ENCODE measurements at regions not wholly inside any gene's neighbourhood (a gene's known extent, or its start where the extent isn't known, plus 50 kb on each side); places are given as distances from the start of the nearest gene placed in this dataset.

GRCh38 chr10:106467506-106467905 is 697.0 kb downstream of the SORCS1 start:
- DNase-seq (ENCODE audit: low read depth), result no peak

- no peak for DNase-seq (ENCODE audit: low read depth)
Observed at GRCh38 chr10:106457522-106457921, 707.0 kb downstream of the SORCS1 start.

- DNase-seq (ENCODE audit: low read depth), result no peak
Observed at GRCh38 chr10:106454233-106454632, 710.3 kb downstream of the SORCS1 start.

GRCh38 chr10:106450966-106451365 is 713.5 kb downstream of the SORCS1 start:
- DNase-seq (ENCODE audit: low read depth), result no peak

- no peak for DNase-seq (ENCODE audit: low read depth)
Observed at GRCh38 chr10:106446920-106447319, 717.6 kb downstream of the SORCS1 start.

- no peak for DNase-seq (ENCODE audit: low read depth)
Observed at GRCh38 chr10:106442223-106442622, 722.3 kb downstream of the SORCS1 start.

GRCh38 chr10:106440767-106441166 is 723.7 kb downstream of the SORCS1 start:
- DNase-seq (ENCODE audit: low read depth), result no peak

GRCh38 chr10:106440355-106440754 is 724.2 kb downstream of the SORCS1 start:
- DNase-seq (ENCODE audit: low read depth), result peak; percentile 21

GRCh38 chr10:106439366-106439765 is 725.1 kb downstream of the SORCS1 start:
- DNase-seq (ENCODE audit: low read depth), result no peak

GRCh38 chr10:106438386-106438785 is 726.1 kb downstream of the SORCS1 start:
- no peak for DNase-seq (ENCODE audit: low read depth)

- peak; percentile 84 for DNase-seq (ENCODE audit: low read depth)
Observed at GRCh38 chr10:106436123-106436715, 728.3 kb downstream of the SORCS1 start.

- DNase-seq (ENCODE audit: low read depth), result no peak
Observed at GRCh38 chr10:106435081-106435480, 729.4 kb downstream of the SORCS1 start.

- DNase-seq (ENCODE audit: low read depth), result no peak
Observed at GRCh38 chr10:106424981-106425380, 739.5 kb downstream of the SORCS1 start.

- DNase-seq (ENCODE audit: low read depth), result peak; percentile 15
Observed at GRCh38 chr10:106424054-106424453, 740.5 kb downstream of the SORCS1 start.

- DNase-seq (ENCODE audit: low read depth), result no peak
Observed at GRCh38 chr10:106410331-106410730, 754.2 kb downstream of the SORCS1 start.

GRCh38 chr10:106405141-106405540 is 759.4 kb downstream of the SORCS1 start:
- DNase-seq (ENCODE audit: low read depth), result no peak

- no peak for DNase-seq (ENCODE audit: low read depth)
Observed at GRCh38 chr10:106402458-106402857, 762.0 kb downstream of the SORCS1 start.

GRCh38 chr10:106401967-106402366 is 762.5 kb downstream of the SORCS1 start:
- DNase-seq (ENCODE audit: low read depth), result no peak

GRCh38 chr10:106401161-106401560 is 763.3 kb downstream of the SORCS1 start:
- peak; percentile 7 for DNase-seq (ENCODE audit: low read depth)

- DNase-seq (ENCODE audit: low read depth), result no peak
Observed at GRCh38 chr10:106399112-106399511, 765.4 kb downstream of the SORCS1 start.

GRCh38 chr10:106396192-106396591 is 768.3 kb downstream of the SORCS1 start:
- no peak for DNase-seq (ENCODE audit: low read depth)

- DNase-seq (ENCODE audit: low read depth), result peak; percentile 71
Observed at GRCh38 chr10:106395041-106395749, 769.3 kb downstream of the SORCS1 start.

GRCh38 chr10:106392778-106393177 is 771.7 kb downstream of the SORCS1 start:
- no peak for DNase-seq (ENCODE audit: low read depth)

- no peak for DNase-seq (ENCODE audit: low read depth)
Observed at GRCh38 chr10:106387063-106387462, 777.4 kb downstream of the SORCS1 start.

All from renal cortical epithelial cell (primary cell).